Cardiac fibroblast (primary cell): ENCODE measurements at regions not wholly inside any gene's neighbourhood (a gene's known extent, or its start where the extent isn't known, plus 50 kb on each side); places are given as distances from the start of the nearest gene placed in this dataset.

Experiments
- DNase-seq, 2 donors: peaks; one replicate each; pipeline versions ENCODE4 v3.0.0 to v3.0.0-alpha.2; 2010; ENCODE audit warnings: low read depth in 2 of 2
- H3K4me3 ChIP-seq, 2 donors: replicated peaks in 1 of 2; 1 replicate in 1 of 2; 2 replicates in 1 of 2; pipeline ENCODE4 v1.5.1; 2011; ENCODE audit warnings: low read depth in 2 of 2, low read length in 2 of 2, mild to moderate bottlenecking in 2 of 2, moderate library complexity in 1 of 2
- CTCF ChIP-seq: IDR thresholded peaks from one replicate; pipeline ENCODE4 v1.5.1; 2011; ENCODE audit warnings: low read depth, mild to moderate bottlenecking, low read length, inconsistent platforms

GRCh38 chr1:82903626-82904025, 1095.3 kb downstream of the TTLL7 start:
- DNase-seq = no peak
- TF ChIP-seq CTCF = no peak
- H3K4me3 ChIP-seq = no peak overlapping the region

- TF ChIP-seq CTCF = no peak
- no peak for DNase-seq
- H3K4me3 ChIP-seq = no peak overlapping the region
These were observed 1097.4 kb downstream of the TTLL7 start for GRCh38 chr1:82901561-82901960.

GRCh38 chr1:82901118-82901517, 1097.8 kb downstream of the TTLL7 start:
- TF ChIP-seq CTCF = no peak
- DNase-seq = no peak
- H3K4me3 ChIP-seq = no peak overlapping the region

- no peak for DNase-seq
- H3K4me3 ChIP-seq = no peak overlapping the region
- no peak for TF ChIP-seq CTCF
These were observed 1098.3 kb downstream of the ADGRL2 start for GRCh38 chr1:82899017-82899416.

- DNase-seq = no peak
- no peak for TF ChIP-seq CTCF
These were observed 1096.8 kb downstream of the ADGRL2 start for GRCh38 chr1:82897549-82897948.

GRCh38 chr1:82896036-82896435, 1095.3 kb downstream of the ADGRL2 start:
- no peak overlapping the region for H3K4me3 ChIP-seq
- DNase-seq = no peak
- TF ChIP-seq CTCF = no peak

More at GRCh38 chr1:82897549-82897948, 1096.8 kb downstream of the ADGRL2 start:
- H3K4me3 ChIP-seq = no peak overlapping the region

- no peak for TF ChIP-seq CTCF
- DNase-seq = no peak
- H3K4me3 ChIP-seq = no peak overlapping the region
These were observed 1093.9 kb downstream of the ADGRL2 start for GRCh38 chr1:82894635-82895034.
